Kidney (tissue), 13 donors: ENCODE measurements at regions not wholly inside any gene's neighbourhood (a gene's known extent, or its start where the extent isn't known, plus 50 kb on each side); places are given as distances from the start of the nearest gene placed in this dataset.

Source experiments
- DNase-seq, 5 donors: peaks; one replicate each; pipeline ENCODE4 v3.0.0-alpha.2; 2013 to 2020
- FAIRE-seq: peaks from 2 replicates; lab custom pipeline; 2012; peaks lifted over from hg19 to GRCh38; lab: Jason Lieb, UNC
- H3K27ac ChIP-seq, 2 donors: one replicate each; pipeline ENCODE4 v1.7.0; 2013; ENCODE audit warnings: low read depth in 2 of 2, low read length in 2 of 2, inconsistent platforms in 1 of 2
- H3K27me3 ChIP-seq: one replicate; pipeline ENCODE4 v1.7.1; 2013; ENCODE audit warnings: low read length, inconsistent platforms; ENCODE audit not compliant: control insufficient read depth, insufficient read depth
- H3K36me3 ChIP-seq, 3 donors: one replicate each; pipeline versions ENCODE4 v1.7.0 to v1.7.1; 2013; ENCODE audit warnings: low read length in 3 of 3, control low read depth in 1 of 3, inconsistent platforms in 1 of 3; ENCODE audit not compliant: insufficient read depth in 3 of 3, control insufficient read depth in 2 of 3
- H3K4me1 ChIP-seq, 3 donors: one replicate each; pipeline versions ENCODE4 v1.7.0 to v1.7.1; 2013; ENCODE audit warnings: low read length in 3 of 3, inconsistent platforms in 1 of 3, low read depth in 1 of 3; ENCODE audit not compliant: control insufficient read depth in 2 of 3, insufficient read depth in 2 of 3
- H3K4me3 ChIP-seq, 3 donors: one replicate each; pipeline versions ENCODE4 v1.7.0 to v1.8.1; 2013; ENCODE audit warnings: low read length in 3 of 3, control low read depth in 1 of 3, inconsistent platforms in 1 of 3
- H3K9ac ChIP-seq, 3 donors: one replicate each; pipeline versions ENCODE4 v1.7.0 to v1.7.1; 2013; ENCODE audit warnings: low read length in 3 of 3, control low read depth in 1 of 3, inconsistent platforms in 1 of 3
- H3K9me3 ChIP-seq, 3 donors: one replicate each; pipeline versions ENCODE4 v1.7.0 to v1.7.1; 2013; ENCODE audit warnings: low read length in 3 of 3, control low read depth in 1 of 3, inconsistent platforms in 1 of 3; ENCODE audit not compliant: control insufficient read depth in 2 of 3, insufficient read depth in 1 of 3
- intact Hi-C: fragments of 100-400 bp; cut with DNase I; formaldehyde crosslinking; loops from one replicate; pipeline ENCODE4 v1.11.1; 2022
- TF ChIP-seq, protein P1 (sequence below): IDR thresholded peaks from 3 replicates; pipeline ENCODE4 v1.5.1; 2012; ENCODE audit warnings: mild to moderate bottlenecking, moderate library complexity, borderline replicate concordance; ENCODE audit not compliant: insufficient read depth; ENCODE audit errors: extremely low read depth
- donor health status: control.
- donor health status: control.
- donor health status: control.
- donor health status: control.
- donor health status: control.
- donor health status: DM: yes; HTN: yes; CAD: no.
- donor health status: Normal renal cell carcinoma (clear cell type).

- no peak overlapping the region for H3K4me3 ChIP-seq
- DNase-seq (no peak), FAIRE-seq (no peak)
- H3K4me1 ChIP-seq: no peaks in the 10 kb centered on the region
- TF ChIP-seq, protein P1, sequence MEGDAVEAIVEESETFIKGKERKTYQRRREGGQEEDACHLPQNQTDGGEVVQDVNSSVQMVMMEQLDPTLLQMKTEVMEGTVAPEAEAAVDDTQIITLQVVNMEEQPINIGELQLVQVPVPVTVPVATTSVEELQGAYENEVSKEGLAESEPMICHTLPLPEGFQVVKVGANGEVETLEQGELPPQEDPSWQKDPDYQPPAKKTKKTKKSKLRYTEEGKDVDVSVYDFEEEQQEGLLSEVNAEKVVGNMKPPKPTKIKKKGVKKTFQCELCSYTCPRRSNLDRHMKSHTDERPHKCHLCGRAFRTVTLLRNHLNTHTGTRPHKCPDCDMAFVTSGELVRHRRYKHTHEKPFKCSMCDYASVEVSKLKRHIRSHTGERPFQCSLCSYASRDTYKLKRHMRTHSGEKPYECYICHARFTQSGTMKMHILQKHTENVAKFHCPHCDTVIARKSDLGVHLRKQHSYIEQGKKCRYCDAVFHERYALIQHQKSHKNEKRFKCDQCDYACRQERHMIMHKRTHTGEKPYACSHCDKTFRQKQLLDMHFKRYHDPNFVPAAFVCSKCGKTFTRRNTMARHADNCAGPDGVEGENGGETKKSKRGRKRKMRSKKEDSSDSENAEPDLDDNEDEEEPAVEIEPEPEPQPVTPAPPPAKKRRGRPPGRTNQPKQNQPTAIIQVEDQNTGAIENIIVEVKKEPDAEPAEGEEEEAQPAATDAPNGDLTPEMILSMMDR: no peak
- no peaks in the 10 kb centered on the region for H3K36me3 ChIP-seq
- intact Hi-C loops: no loop called here
- no peak overlapping the region for H3K27ac ChIP-seq
- no peaks in the 10 kb centered on the region for H3K27me3 ChIP-seq
- no peak overlapping the region for H3K9ac ChIP-seq
- H3K9me3 ChIP-seq: no peaks in the 10 kb centered on the region
These were observed 308.9 kb upstream of the ANO3 start for GRCh38 chr11:26023057-26023456.

- TF ChIP-seq, protein P1: no peak
- no peak overlapping the region for H3K27ac ChIP-seq
- H3K9me3 ChIP-seq: no peaks in the 10 kb centered on the region
- FAIRE-seq (no peak), DNase-seq (no peak)
- H3K27me3 ChIP-seq: no peaks in the 10 kb centered on the region
- intact Hi-C loops: no loop called here
- H3K36me3 ChIP-seq: no peaks in the 10 kb centered on the region
- H3K9ac ChIP-seq: no peak overlapping the region
- no peak overlapping the region for H3K4me3 ChIP-seq
- no peaks in the 10 kb centered on the region for H3K4me1 ChIP-seq
These were observed 306.3 kb upstream of the ANO3 start for GRCh38 chr11:26025676-26026075.

GRCh38 chr11:26026078-26026477, 305.9 kb upstream of the ANO3 start:
- Histone ChIP-seq H3K4me3 (no peak overlapping the region), H3K36me3 (no peaks in the 10 kb centered on the region), H3K9ac (no peak overlapping the region), H3K4me1 (no peaks in the 10 kb centered on the region), H3K27me3 (no peaks in the 10 kb centered on the region), H3K27ac (no peak overlapping the region), H3K9me3 (no peaks in the 10 kb centered on the region)
- intact Hi-C loops: no loop called here
- DNase-seq: no peak
- FAIRE-seq: no peak
- TF ChIP-seq, protein P1: no peak

DNA sequence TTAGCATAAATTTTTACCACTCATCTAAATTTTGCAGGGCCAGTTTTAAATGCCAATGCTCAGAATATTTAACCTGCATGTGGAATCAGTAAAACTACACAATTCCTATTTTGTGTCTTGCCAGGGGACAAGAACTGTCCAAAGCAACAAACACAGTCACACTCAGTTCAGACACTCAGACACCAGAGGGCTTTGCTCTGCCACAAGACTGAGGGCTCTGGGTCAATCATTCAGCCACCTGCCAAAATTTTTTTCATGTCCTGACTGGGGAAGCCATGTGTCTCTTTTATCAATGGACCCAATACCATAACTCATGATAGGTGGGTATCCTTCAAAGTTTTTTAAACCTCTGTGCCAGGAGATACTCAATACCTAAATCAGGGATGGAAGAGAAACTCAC, 304.0 kb upstream of the ANO3 start:
- no peaks in the 10 kb centered on the region for H3K4me1 ChIP-seq
- TF ChIP-seq, protein P1: no peak
- FAIRE-seq (no peak), DNase-seq (no peak)
- no peak overlapping the region for H3K4me3 ChIP-seq
- intact Hi-C loops: no loop called here
- H3K27me3 ChIP-seq: no peaks in the 10 kb centered on the region
- H3K36me3 ChIP-seq: no peaks in the 10 kb centered on the region
- H3K9ac ChIP-seq: no peak overlapping the region
- H3K9me3 ChIP-seq: no peaks in the 10 kb centered on the region
- no peak overlapping the region for H3K27ac ChIP-seq
